ENCODE measurements at regions not wholly inside any gene's neighbourhood (a gene's known extent, or its start where the extent isn't known, plus 50 kb on each side); places are given as distances from the start of the nearest gene placed in this dataset.

GRCh38 chr19:27765912-27766725 lies 1446.8 kb downstream of the UQCRFS1 start:
- DNase-seq (ENCODE audit: low spot score): no peak
- Histone ChIP-seq H3K36me3 (ENCODE audit: insufficient read depth, low read length, poor library complexity, severe bottlenecking) (no peaks in the 10 kb centered on the region), H3K4me1 (ENCODE audit: insufficient read depth, low read length, poor library complexity, severe bottlenecking) (no peaks in the 10 kb centered on the region), H3K27ac (ENCODE audit: low read depth, low read length, poor library complexity, severe bottlenecking) (no peak overlapping the region), H3K27me3 (replicated peaks; ENCODE audit: insufficient read depth, low read depth, low read length, poor library complexity) (no peaks in the 10 kb centered on the region), H3K4me3 (ENCODE audit: low read depth, low read length, poor library complexity, severe bottlenecking) (no peak overlapping the region), H3K9me3 (ENCODE audit: low read depth, low read length, poor library complexity, severe bottlenecking) (peaks cover 44% of the 10 kb centered on the region)
- TF ChIP-seq EZH2 (IDR thresholded peaks at IDR 0.05; ENCODE audit: borderline replicate concordance, low read depth, low read length, poor library complexity, severe bottlenecking) (no peak), CTCF (conservative IDR thresholded peaks at IDR 0.05; ENCODE audit: low read depth, low read length) (no peak)
- BruUV-seq (replicated peaks): no TSS peak
- ChIA-PET CTCF (no interaction called here), POLR2A (ENCODE audit: low non-redundant PET) (no interaction called here)
- intact Hi-C loops (cut with micrococcal nuclease; ENCODE audit: unreplicated experiment): no loop called here

DNA sequence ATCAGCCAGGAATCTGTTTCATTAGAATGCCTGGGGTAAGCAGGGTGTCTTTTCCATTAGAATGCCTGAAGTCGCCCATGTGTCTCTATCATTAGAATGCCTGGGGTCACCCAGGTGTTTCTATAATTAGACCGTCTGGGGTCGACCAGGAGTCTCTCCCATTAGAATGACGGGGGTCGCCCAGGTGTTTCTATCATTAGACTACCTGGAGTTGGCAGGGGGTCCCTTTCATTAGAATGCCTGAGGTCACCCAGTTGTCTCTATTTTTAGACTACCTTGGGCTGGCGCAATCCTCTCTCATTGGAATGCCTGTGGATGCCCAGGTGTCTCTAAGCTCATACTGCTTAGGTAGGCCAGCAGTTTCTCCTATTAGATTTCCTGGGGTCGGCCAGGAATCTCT lies 1447.6 kb downstream of the UQCRFS1 start:
- Histone ChIP-seq H3K4me3 (ENCODE audit: low read depth, low read length, poor library complexity, severe bottlenecking) (no peak overlapping the region), H3K4me1 (ENCODE audit: insufficient read depth, low read length, poor library complexity, severe bottlenecking) (no peaks in the 10 kb centered on the region), H3K27ac (ENCODE audit: low read depth, low read length, poor library complexity, severe bottlenecking) (no peak overlapping the region), H3K27me3 (replicated peaks; ENCODE audit: insufficient read depth, low read depth, low read length, poor library complexity) (no peaks in the 10 kb centered on the region), H3K36me3 (ENCODE audit: insufficient read depth, low read length, poor library complexity, severe bottlenecking) (no peaks in the 10 kb centered on the region), H3K9me3 (ENCODE audit: low read depth, low read length, poor library complexity, severe bottlenecking) (peaks cover 44% of the 10 kb centered on the region)
- ChIA-PET POLR2A (ENCODE audit: low non-redundant PET) (no interaction called here), CTCF (no interaction called here)
- DNase-seq (ENCODE audit: low spot score): no peak
- intact Hi-C loops (cut with micrococcal nuclease; ENCODE audit: unreplicated experiment): no loop called here
- BruUV-seq (replicated peaks): no TSS peak
- TF ChIP-seq CTCF (conservative IDR thresholded peaks at IDR 0.05; ENCODE audit: low read depth, low read length) (no peak), EZH2 (IDR thresholded peaks at IDR 0.05; ENCODE audit: borderline replicate concordance, low read depth, low read length, poor library complexity, severe bottlenecking) (no peak)

- H3K4me1 ChIP-seq (ENCODE audit: insufficient read depth, low read length, poor library complexity, severe bottlenecking): no peaks in the 10 kb centered on the region
- no peak overlapping the region for H3K4me3 ChIP-seq (ENCODE audit: low read depth, low read length, poor library complexity, severe bottlenecking)
- POLR2A ChIA-PET (ENCODE audit: low non-redundant PET): no interaction called here
- no peaks in the 10 kb centered on the region for H3K36me3 ChIP-seq (ENCODE audit: insufficient read depth, low read length, poor library complexity, severe bottlenecking)
- no peak for DNase-seq (ENCODE audit: low spot score)
- TF ChIP-seq CTCF (conservative IDR thresholded peaks at IDR 0.05; ENCODE audit: low read depth, low read length) (no peak), EZH2 (IDR thresholded peaks at IDR 0.05; ENCODE audit: borderline replicate concordance, low read depth, low read length, poor library complexity, severe bottlenecking) (no peak)
- peaks cover 44% of the 10 kb centered on the region for H3K9me3 ChIP-seq (ENCODE audit: low read depth, low read length, poor library complexity, severe bottlenecking)
- intact Hi-C loops (cut with micrococcal nuclease; ENCODE audit: unreplicated experiment): no loop called here
- no TSS peak for BruUV-seq (replicated peaks)
- H3K27me3 ChIP-seq (replicated peaks; ENCODE audit: insufficient read depth, low read depth, low read length, poor library complexity): no peaks in the 10 kb centered on the region
- H3K27ac ChIP-seq (ENCODE audit: low read depth, low read length, poor library complexity, severe bottlenecking): no peak overlapping the region
- CTCF ChIA-PET: no interaction called here
These were observed 1448.7 kb downstream of the UQCRFS1 start for GRCh38 chr19:27764186-27764804.
